ENCODE measurements at regions not wholly inside any gene's neighbourhood (a gene's known extent, or its start where the extent isn't known, plus 50 kb on each side); places are given as distances from the start of the nearest gene placed in this dataset.

DNA sequence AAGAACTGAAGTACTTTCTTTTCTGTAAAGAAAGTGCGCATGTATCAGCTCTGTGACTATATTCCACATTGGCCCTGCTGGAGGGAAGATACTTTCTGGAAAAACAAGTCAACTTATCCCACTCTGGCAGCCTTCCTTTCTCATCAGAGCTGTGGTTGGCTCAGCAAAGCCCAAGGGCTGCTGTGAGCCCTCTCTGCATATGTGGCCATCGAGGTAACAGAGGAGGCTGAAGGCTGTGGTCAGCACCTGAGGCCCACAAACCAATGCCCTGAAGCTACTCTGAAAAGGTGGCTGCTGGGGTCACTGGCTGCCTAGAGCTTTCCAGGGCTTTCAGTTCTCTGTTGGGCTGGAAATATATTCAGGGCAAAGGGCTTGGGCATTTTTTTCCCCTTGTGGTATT is 70.8 kb upstream of the IGF1 start:
- H3K36me3 ChIP-seq: no peaks in the 10 kb centered on the region
- no peak for DNase-seq (ENCODE audit: low read depth in 1 of 2, low spot score in 1 of 2)
- H3K4me1 ChIP-seq (ENCODE audit: low read depth): no peaks in the 10 kb centered on the region
- H3K27ac ChIP-seq: no peak overlapping the region
- no peaks in the 10 kb centered on the region for H3K9me3 ChIP-seq (ENCODE audit: low read depth)
- TF ChIP-seq, protein P1, sequence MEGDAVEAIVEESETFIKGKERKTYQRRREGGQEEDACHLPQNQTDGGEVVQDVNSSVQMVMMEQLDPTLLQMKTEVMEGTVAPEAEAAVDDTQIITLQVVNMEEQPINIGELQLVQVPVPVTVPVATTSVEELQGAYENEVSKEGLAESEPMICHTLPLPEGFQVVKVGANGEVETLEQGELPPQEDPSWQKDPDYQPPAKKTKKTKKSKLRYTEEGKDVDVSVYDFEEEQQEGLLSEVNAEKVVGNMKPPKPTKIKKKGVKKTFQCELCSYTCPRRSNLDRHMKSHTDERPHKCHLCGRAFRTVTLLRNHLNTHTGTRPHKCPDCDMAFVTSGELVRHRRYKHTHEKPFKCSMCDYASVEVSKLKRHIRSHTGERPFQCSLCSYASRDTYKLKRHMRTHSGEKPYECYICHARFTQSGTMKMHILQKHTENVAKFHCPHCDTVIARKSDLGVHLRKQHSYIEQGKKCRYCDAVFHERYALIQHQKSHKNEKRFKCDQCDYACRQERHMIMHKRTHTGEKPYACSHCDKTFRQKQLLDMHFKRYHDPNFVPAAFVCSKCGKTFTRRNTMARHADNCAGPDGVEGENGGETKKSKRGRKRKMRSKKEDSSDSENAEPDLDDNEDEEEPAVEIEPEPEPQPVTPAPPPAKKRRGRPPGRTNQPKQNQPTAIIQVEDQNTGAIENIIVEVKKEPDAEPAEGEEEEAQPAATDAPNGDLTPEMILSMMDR (IDR thresholded peaks at IDR 0.05; ENCODE audit: low read depth, low read length): no peak
- no peaks in the 10 kb centered on the region for H3K27me3 ChIP-seq
- no peak overlapping the region for H3K4me3 ChIP-seq

DNA sequence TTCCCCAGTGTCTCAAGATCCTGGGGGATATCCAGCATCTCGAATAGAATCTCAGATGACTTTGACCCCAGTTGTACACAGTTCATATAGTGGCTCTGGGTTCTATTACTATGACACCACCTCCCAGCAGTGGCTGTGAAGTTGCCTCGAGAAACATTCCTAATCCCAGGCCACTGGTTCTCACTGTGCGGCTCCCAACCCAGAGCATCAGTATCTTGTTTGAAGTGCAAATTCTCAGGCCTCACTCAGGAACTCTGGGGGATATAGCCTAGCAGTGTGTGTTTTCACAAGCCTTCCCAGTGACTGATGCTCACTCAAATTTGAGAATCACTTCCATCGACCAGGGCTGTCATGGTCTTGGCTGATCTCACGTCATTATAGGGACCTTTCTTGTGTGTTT is 69.3 kb upstream of the IGF1 start:
- H3K36me3 ChIP-seq: no peaks in the 10 kb centered on the region
- TF ChIP-seq, protein P1 (IDR thresholded peaks at IDR 0.05; ENCODE audit: low read depth, low read length): no peak
- H3K27ac ChIP-seq: no peak overlapping the region
- H3K27me3 ChIP-seq: no peaks in the 10 kb centered on the region
- H3K4me3 ChIP-seq: no peak overlapping the region
- no peak for DNase-seq (ENCODE audit: low read depth in 1 of 2, low spot score in 1 of 2)
- H3K4me1 ChIP-seq (ENCODE audit: low read depth): no peaks in the 10 kb centered on the region
- H3K9me3 ChIP-seq (ENCODE audit: low read depth): no peaks in the 10 kb centered on the region

DNA sequence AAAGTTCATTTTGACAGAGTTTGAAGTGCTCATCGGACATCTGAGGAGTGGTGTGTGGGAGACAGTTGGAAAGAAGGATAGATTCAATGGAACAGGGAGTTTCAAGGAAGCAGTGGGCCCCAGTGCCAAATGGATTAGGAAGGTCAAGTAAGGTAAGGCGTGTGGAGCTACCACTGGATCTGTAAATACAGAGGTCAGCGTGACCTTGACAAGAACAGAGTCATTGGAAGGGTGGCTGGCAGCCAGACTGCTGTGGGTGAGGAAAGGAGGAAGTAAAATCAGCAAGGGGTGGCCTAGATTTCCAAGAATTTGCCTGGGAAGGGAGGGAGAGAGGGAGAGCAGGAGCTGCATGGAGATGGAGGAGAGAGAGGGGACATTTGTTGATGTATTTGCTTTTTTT is 68.2 kb upstream of the IGF1 start:
- no peaks in the 10 kb centered on the region for H3K4me1 ChIP-seq (ENCODE audit: low read depth)

DNA sequence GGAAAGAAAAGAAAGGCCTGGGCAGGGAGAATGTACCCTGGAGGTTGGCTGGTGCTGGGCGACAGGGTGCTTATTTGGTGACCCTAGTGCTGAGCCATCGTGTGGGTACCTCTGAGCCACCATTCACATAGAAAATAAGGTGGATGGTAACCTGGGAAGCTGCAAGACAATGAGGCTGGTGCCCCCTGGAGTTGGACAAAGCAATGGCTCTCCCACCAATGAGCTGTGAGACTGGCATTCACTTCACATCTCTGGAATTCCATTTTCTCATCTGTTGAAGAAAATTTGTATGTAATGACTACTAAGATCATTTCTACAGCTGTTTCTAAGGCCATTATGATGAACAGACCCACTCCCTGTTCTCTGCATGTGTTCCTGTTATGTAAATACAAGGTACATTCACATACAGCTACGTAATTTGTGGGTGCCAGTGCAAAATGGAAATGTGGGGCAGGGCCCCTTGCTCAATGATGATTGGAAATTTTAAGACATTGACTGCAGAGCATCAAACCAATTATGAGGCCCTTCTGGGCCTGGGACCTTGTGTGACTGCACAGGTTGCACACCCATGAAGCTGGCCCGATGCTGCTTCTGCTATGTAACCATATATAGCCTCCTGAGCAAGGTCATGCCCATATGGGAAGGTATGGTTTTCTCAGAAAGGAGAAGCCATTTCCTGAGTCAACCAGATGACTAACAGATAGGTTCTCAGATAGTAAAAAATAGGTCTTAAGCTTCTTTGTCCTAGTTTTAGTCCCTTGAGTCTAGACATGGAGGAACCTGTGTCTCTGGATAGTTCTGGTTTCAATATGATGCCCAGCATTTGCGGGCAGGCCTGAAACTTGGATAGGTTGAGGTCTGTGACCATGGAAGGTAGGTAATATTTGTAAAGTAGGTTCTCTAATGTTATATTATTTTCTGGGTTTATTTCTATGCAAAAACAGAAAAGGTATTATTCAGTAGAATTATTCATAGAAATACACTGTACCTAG is 63.4 kb upstream of the IGF1 start:
- Histone ChIP-seq H3K36me3 (no peaks in the 10 kb centered on the region), H3K27me3 (no peaks in the 10 kb centered on the region), H3K4me3 (no peak overlapping the region), H3K4me1 (ENCODE audit: low read depth) (no peaks in the 10 kb centered on the region), H3K9me3 (ENCODE audit: low read depth) (no peaks in the 10 kb centered on the region), H3K27ac (no peak overlapping the region)
- DNase-seq (ENCODE audit: low read depth in 1 of 2, low spot score in 1 of 2): no peak
- TF ChIP-seq, protein P1 (IDR thresholded peaks at IDR 0.05; ENCODE audit: low read depth, low read length): peak; percentile 19

More for the DNA sequence above, 68.2 kb upstream of the IGF1 start:
- peak in 1 of 2 donors; percentile 10 for DNase-seq (ENCODE audit: low read depth in 1 of 2, low spot score in 1 of 2)
- Histone ChIP-seq H3K27ac (no peak overlapping the region), H3K9me3 (ENCODE audit: low read depth) (no peaks in the 10 kb centered on the region), H3K36me3 (no peaks in the 10 kb centered on the region), H3K27me3 (no peaks in the 10 kb centered on the region), H3K4me3 (no peak overlapping the region)
- TF ChIP-seq, protein P1 (IDR thresholded peaks at IDR 0.05; ENCODE audit: low read depth, low read length): no peak

DNA sequence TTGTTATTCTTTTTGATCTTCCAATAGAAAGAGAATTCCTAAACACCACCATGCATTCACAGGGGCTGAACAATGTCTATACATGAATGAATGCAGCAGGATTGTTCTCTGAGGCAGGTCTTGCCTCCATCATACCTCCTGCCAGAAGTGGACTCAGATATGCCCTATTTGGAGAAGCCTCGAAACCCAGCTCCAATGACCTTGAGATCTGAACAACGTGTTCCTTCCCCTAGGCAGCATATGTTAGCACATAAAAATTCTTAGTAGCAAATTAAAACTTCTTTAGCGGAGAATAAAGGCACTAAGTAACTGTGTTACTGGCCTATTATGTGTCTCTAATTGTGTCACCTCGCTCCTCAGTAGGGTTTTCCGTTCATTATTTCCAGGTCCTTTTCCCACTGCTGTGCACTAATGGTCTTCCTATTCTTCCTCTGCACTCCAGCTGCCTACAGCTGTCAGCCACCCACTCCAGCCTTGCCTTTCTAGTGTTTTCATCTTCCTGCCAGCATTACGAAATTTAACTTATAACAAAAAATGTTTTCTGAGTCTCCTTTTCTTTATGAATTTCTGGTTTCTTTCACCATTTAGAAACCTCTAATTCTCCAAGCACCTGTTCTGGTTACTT is 62.6 kb upstream of the IGF1 start:
- no peak for DNase-seq (ENCODE audit: low read depth in 1 of 2, low spot score in 1 of 2)
- Histone ChIP-seq H3K27ac (no peak overlapping the region), H3K27me3 (no peaks in the 10 kb centered on the region), H3K36me3 (no peaks in the 10 kb centered on the region), H3K4me3 (no peak overlapping the region), H3K9me3 (ENCODE audit: low read depth) (no peaks in the 10 kb centered on the region), H3K4me1 (ENCODE audit: low read depth) (no peaks in the 10 kb centered on the region)
- TF ChIP-seq, protein P1 (IDR thresholded peaks at IDR 0.05; ENCODE audit: low read depth, low read length): no peak

Measured in cardiac muscle cell (in vitro differentiated cells and primary cell).